ENCODE measurements at regions not wholly inside any gene's neighbourhood (a gene's known extent, or its start where the extent isn't known, plus 50 kb on each side); places are given as distances from the start of the nearest gene placed in this dataset.
"Not testable (repeated sequence)": the region's sequence is repeated elsewhere in the genome, so short reads cannot be mapped to it uniquely, and the experiment has no call there.

- no peak for DNase-seq
Measured at GRCh38 chr7:94276795-94277194, 117.9 kb upstream of the COL1A2 start.

GRCh38 chr7:94277236-94277635 lies 117.5 kb upstream of the COL1A2 start:
- DNase-seq: no peak

GRCh38 chr7:94280851-94281250 lies 113.8 kb upstream of the COL1A2 start:
- DNase-seq: no peak

GRCh38 chr7:94284104-94284503 lies 110.6 kb upstream of the COL1A2 start:
- DNase-seq: no peak

GRCh38 chr7:94286111-94286510 lies 108.6 kb upstream of the COL1A2 start:
- DNase-seq: no peak

GRCh38 chr7:94288096-94288495 lies 106.6 kb upstream of the COL1A2 start:
- DNase-seq: no peak

- no peak for DNase-seq
Measured at GRCh38 chr7:94289071-94289470, 105.6 kb upstream of the COL1A2 start.

- no peak for DNase-seq
Measured at GRCh38 chr7:94294471-94295131, 100.1 kb upstream of the COL1A2 start.

- DNase-seq: no peak
Measured at GRCh38 chr7:94295850-94296249, 98.8 kb upstream of the COL1A2 start.

GRCh38 chr7:94296881-94297280 lies 97.8 kb upstream of the COL1A2 start:
- DNase-seq: no peak

- DNase-seq: no peak
Measured at GRCh38 chr7:94297397-94297838, 97.3 kb upstream of the COL1A2 start.

GRCh38 chr7:94298943-94299342 lies 95.8 kb upstream of the COL1A2 start:
- DNase-seq: no peak

GRCh38 chr7:94300176-94300835 lies 94.4 kb upstream of the COL1A2 start:
- DNase-seq: no peak

- no peak for DNase-seq
Measured at GRCh38 chr7:94301024-94301586, 93.6 kb upstream of the COL1A2 start.

- DNase-seq: no peak
Measured at GRCh38 chr7:94303118-94303517, 91.6 kb upstream of the COL1A2 start.

GRCh38 chr7:94303695-94304094 lies 91.0 kb upstream of the COL1A2 start:
- no peak for DNase-seq

GRCh38 chr7:94304878-94305277 lies 89.8 kb upstream of the COL1A2 start:
- no peak for DNase-seq

- no peak for DNase-seq
Measured at GRCh38 chr7:94305836-94306235, 88.9 kb upstream of the COL1A2 start.

- no peak for DNase-seq
Measured at GRCh38 chr7:94307399-94308048, 87.2 kb upstream of the COL1A2 start.

GRCh38 chr7:94311515-94311914 lies 83.2 kb upstream of the COL1A2 start:
- DNase-seq: no peak

GRCh38 chr7:94313926-94314325 lies 80.8 kb upstream of the COL1A2 start:
- no peak for DNase-seq

GRCh38 chr7:94314413-94315410 lies 80.0 kb upstream of the COL1A2 start:
- DNase-seq: no peak

- DNase-seq: not testable (repeated sequence)
Measured at GRCh38 chr7:94321138-94321537, 73.6 kb upstream of the COL1A2 start.
